Right atrium auricular region (tissue), 2 donors: ENCODE measurements at regions not wholly inside any gene's neighbourhood (a gene's known extent, or its start where the extent isn't known, plus 50 kb on each side); places are given as distances from the start of the nearest gene placed in this dataset.

Source experiments
- DNase-seq: peaks from one replicate; pipeline ENCODE4 v3.0.0-alpha.2; 2019; ENCODE audit warnings: low spot score
- H3K27ac ChIP-seq, 2 donors: fragments of 200-600 bp; sonication (generic); 1 replicate in 1 of 2; 2 replicates in 1 of 2; pipeline ENCODE4 v1.5.1; 2016 to 2019
- H3K27me3 ChIP-seq, 2 donors: fragments of 200-600 bp; sonication (generic); one replicate each; pipeline versions ENCODE4 v1.5.1 to v1.6.0; 2017 to 2019
- H3K36me3 ChIP-seq: fragments of 200-600 bp; sonication (generic); one replicate; pipeline ENCODE4 v1.5.1; 2016
- H3K4me1 ChIP-seq, 2 donors: fragments of 200-600 bp; sonication (generic); one replicate each; pipeline versions ENCODE4 v1.5.1 to v1.6.0; 2017 to 2019
- H3K4me3 ChIP-seq, 2 donors: fragments of 200-600 bp; sonication (generic); 1 replicate in 1 of 2; 2 replicates in 1 of 2; pipeline ENCODE4 v1.5.1; 2017 to 2019; ENCODE audit warnings: mild to moderate bottlenecking in 1 of 2, moderate library complexity in 1 of 2
- H3K9me3 ChIP-seq, 2 donors: fragments of 200-600 bp; sonication (generic); one replicate each; pipeline ENCODE4 v1.5.1; 2019
- CTCF ChIP-seq, 2 donors: fragments of 200-600 bp; sonication (generic); IDR thresholded peaks; one replicate each; pipeline ENCODE4 v1.5.1; 2019; ENCODE audit warnings: antibody characterized with exemption in 2 of 2

DNA sequence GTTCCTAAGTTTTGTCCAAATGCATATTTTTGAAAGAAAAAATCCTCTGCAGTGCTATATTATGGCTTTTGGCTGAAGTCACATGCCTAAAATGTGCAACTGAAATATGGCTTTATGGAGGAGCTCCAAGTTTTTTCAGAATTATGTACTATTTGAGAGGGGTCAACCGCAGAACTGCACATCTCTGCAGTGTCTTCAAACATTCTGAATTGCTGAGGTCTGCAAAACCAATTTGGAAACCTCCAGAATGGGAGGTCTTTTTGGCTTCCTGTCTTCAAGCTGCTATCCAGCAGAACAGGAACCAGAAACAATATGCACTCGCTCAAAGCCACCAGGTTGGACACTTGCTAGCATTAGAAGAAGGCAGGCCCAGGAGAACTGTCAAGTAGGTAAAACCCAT lies 376.0 kb upstream of the PAPPA start:
- Histone ChIP-seq H3K36me3 (no peaks in the 10 kb centered on the region), H3K27ac (no peak overlapping the region), H3K4me3 (no peak overlapping the region), H3K4me1 (no peaks in the 10 kb centered on the region), H3K27me3 (no peaks in the 10 kb centered on the region), H3K9me3 (no peaks in the 10 kb centered on the region)
- no peak for DNase-seq
- no peak for TF ChIP-seq CTCF (IDR thresholded peaks at IDR 0.05)

DNA sequence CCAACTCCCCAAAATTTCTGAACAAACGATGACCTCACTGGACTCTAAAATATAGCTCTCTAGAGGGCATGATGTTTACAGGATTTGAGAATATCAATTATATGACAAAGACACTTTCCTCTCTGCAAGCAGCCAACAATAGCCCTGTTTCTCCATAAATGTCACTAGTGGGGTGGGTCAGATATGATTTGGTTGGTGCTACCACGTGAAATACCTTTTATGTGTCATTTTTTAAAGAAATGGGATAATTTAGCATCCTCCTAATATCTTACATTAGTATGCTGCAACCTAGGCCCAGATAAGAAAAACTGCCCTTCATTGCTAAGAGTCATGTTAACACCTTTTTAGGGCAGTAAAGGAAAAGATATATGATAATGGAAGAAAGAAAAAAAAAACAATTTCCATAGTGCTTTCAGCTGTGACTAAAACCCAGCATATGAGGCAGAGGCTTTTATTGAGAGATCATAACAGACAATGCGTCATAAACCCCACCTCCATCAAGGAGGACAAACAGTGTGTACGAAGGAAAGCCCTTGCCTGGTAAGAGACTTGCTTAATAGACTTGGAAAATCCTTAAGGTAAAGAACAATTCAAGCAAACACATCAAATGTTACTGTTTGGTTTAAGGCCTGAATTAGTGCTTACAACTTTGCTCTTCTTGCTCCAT lies 372.4 kb upstream of the PAPPA start:
- H3K4me1 ChIP-seq, result no peaks in the 10 kb centered on the region
- no peak overlapping the region for H3K4me3 ChIP-seq
- no peaks in the 10 kb centered on the region for H3K36me3 ChIP-seq
- DNase-seq, result no peak
- H3K9me3 ChIP-seq, result no peaks in the 10 kb centered on the region
- no peak overlapping the region for H3K27ac ChIP-seq
- TF ChIP-seq CTCF (IDR thresholded peaks at IDR 0.05), result no peak
- no peaks in the 10 kb centered on the region for H3K27me3 ChIP-seq

- H3K27ac ChIP-seq, result no peak overlapping the region
- no peak for DNase-seq
- no peaks in the 10 kb centered on the region for H3K4me1 ChIP-seq
- no peaks in the 10 kb centered on the region for H3K9me3 ChIP-seq
- TF ChIP-seq CTCF (IDR thresholded peaks at IDR 0.05), result no peak
- no peaks in the 10 kb centered on the region for H3K36me3 ChIP-seq
- H3K27me3 ChIP-seq, result no peaks in the 10 kb centered on the region
- H3K4me3 ChIP-seq, result no peak overlapping the region
Measured at GRCh38 chr9:115786321-115786720, 367.3 kb upstream of the PAPPA start.

DNA sequence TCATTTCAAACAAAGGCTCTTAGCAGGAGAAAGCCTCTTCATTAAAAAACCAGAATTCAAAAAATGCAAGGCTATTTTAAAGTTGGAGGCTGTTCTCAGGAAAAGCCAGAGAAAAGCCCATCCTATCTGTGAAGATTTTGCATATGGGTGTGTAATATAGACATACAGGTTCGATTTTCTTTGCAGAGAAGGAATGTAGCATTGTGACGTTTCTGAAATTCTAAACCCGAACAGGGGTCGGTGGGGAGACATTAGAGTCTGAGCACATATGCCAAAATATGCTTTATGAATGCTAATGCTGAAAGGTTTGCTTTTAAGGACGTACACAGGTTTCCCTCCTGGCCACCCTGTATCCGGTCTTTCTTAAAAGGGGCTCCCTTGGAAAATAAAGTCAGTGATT lies 363.1 kb upstream of the PAPPA start:
- Histone ChIP-seq H3K4me3 (no peak overlapping the region), H3K27ac (no peak overlapping the region), H3K27me3 (no peaks in the 10 kb centered on the region), H3K9me3 (no peaks in the 10 kb centered on the region), H3K4me1 (no peaks in the 10 kb centered on the region), H3K36me3 (no peaks in the 10 kb centered on the region)
- DNase-seq, result no peak
- no peak for TF ChIP-seq CTCF (IDR thresholded peaks at IDR 0.05)

- H3K9me3 ChIP-seq, result no peaks in the 10 kb centered on the region
- no peaks in the 10 kb centered on the region for H3K36me3 ChIP-seq
- no peak overlapping the region for H3K4me3 ChIP-seq
- no peaks in the 10 kb centered on the region for H3K27me3 ChIP-seq
- no peak for DNase-seq
- no peak for TF ChIP-seq CTCF (IDR thresholded peaks at IDR 0.05)
- no peak overlapping the region for H3K27ac ChIP-seq
- H3K4me1 ChIP-seq, result no peaks in the 10 kb centered on the region
Measured at GRCh38 chr9:115794921-115795475, 358.6 kb upstream of the PAPPA start.

DNA sequence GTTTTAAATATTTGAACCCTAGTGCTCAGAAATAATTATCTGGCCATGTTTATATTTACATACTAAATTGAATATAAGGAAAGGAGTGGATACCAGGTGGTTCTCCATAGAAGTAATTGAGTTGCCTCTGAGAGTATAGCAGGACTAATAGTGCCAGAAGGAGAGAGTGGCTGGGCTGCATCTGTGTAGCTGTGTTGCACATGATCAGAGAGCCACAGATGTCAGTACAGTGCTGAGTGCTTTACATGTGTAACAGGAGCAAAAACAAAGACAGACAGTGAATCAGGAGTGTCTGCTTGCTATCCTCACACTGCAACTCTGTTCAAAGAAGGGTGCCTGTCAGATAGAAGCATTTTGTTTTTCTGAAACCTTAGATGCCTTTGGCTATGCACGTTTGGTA lies 353.9 kb upstream of the PAPPA start:
- H3K27ac ChIP-seq, result no peak overlapping the region
- H3K4me3 ChIP-seq, result no peak overlapping the region
- no peaks in the 10 kb centered on the region for H3K36me3 ChIP-seq
- no peak for TF ChIP-seq CTCF (IDR thresholded peaks at IDR 0.05)
- no peaks in the 10 kb centered on the region for H3K4me1 ChIP-seq
- no peak for DNase-seq
- H3K9me3 ChIP-seq, result no peaks in the 10 kb centered on the region
- H3K27me3 ChIP-seq, result no peaks in the 10 kb centered on the region
